C4-2B (cell line): ENCODE measurements at regions not wholly inside any gene's neighbourhood (a gene's known extent, or its start where the extent isn't known, plus 50 kb on each side); places are given as distances from the start of the nearest gene placed in this dataset.

Experiments
- CTCF ChIP-seq: fragments of 450-650 bp; conservative IDR thresholded peaks from 2 replicates; pipeline ENCODE4 v1.5.1; 2017; ENCODE audit warnings: mild to moderate bottlenecking
- ZFX ChIP-seq: fragments of 450-650 bp; IDR thresholded peaks from 2 replicates; pipeline ENCODE4 v1.6.1; 2017

- TF ChIP-seq CTCF: no peak
- TF ChIP-seq ZFX: no peak
Observed at GRCh38 chr3:99526921-99527320, 111.5 kb upstream of the COL8A1 start.
